H1 (cell line): ENCODE measurements at regions not wholly inside any gene's neighbourhood (a gene's known extent, or its start where the extent isn't known, plus 50 kb on each side); places are given as distances from the start of the nearest gene placed in this dataset.

Source experiments
- BCL11A ChIP-seq, 2 experiments: IDR thresholded peaks; one replicate each; pipeline ENCODE4 v1.6.1; 2011; ENCODE audit warnings: low read depth in 2 of 2, low read length in 2 of 2, mild to moderate bottlenecking in 2 of 2
- CBX5 ChIP-seq: fragments of 300-800, 300-1000 bp; sonication (generic); IDR thresholded peaks from 2 replicates; pipeline ENCODE4 v1.7.1; 2016; ENCODE audit warnings: antibody characterized with exemption, low read length, low read depth
- HDAC2 ChIP-seq, 2 experiments: fragments of 300-600 bp in 1 of 2; sonication (generic) in 1 of 2; IDR thresholded peaks; 2 replicates each; pipeline ENCODE4 v1.6.1; 2011 to 2012; ENCODE audit warnings: low read depth in 2 of 2, low read length in 2 of 2, mild to moderate bottlenecking in 2 of 2, moderate library complexity in 2 of 2, borderline replicate concordance in 1 of 2, inconsistent platforms in 1 of 2

GRCh38 chr2:18797133-18797845, 207.9 kb upstream of the NT5C1B start (continued):
- TF ChIP-seq HDAC2 (IDR thresholded peaks at IDR 0.05; ENCODE audit: borderline replicate concordance in 1 of 2, low read depth in 2 of 2, low read length in 2 of 2) (no peak), CBX5 (no peak), BCL11A (IDR thresholded peaks at IDR 0.05; ENCODE audit: low read depth in 2 of 2, low read length in 2 of 2) (no peak)
